ENCODE measurements at regions not wholly inside any gene's neighbourhood (a gene's known extent, or its start where the extent isn't known, plus 50 kb on each side); places are given as distances from the start of the nearest gene placed in this dataset.
"Not testable (repeated sequence)": the region's sequence is repeated elsewhere in the genome, so short reads cannot be mapped to it uniquely, and the experiment has no call there.

GRCh38 chr9:24881361-24881760 lies 335.7 kb upstream of the IZUMO3 start:
- ChIA-PET CTCF (no interaction called here), POLR2A (ENCODE audit: unreplicated experiment) (no interaction called here)
- Histone ChIP-seq H3K27me3 (ENCODE audit: low read length) (no peaks in the 10 kb centered on the region), H3K4me2 (ENCODE audit: low read length) (peak overlapping the region; percentile 19; the same call in 1 of the 2 replicates), H3F3A (ENCODE audit: low read length, unreplicated experiment) (no peaks in the 10 kb centered on the region), H3K79me2 (ENCODE audit: low read length) (no peaks in the 10 kb centered on the region), H3K4me1 (ENCODE audit: insufficient read depth, low read length) (no peaks in the 10 kb centered on the region; the same call in 1 of the 2 replicates), H3K36me3 (ENCODE audit: low read depth, low read length) (no peaks in the 10 kb centered on the region), H4K20me1 (ENCODE audit: low read length) (no peaks in the 10 kb centered on the region), H3K9ac (ENCODE audit: low read length) (no peak overlapping the region), H3K9me2 (replicated peaks; ENCODE audit: low read length) (no peaks in the 10 kb centered on the region), H3K27ac (ENCODE audit: low read length) (peak overlapping the region; percentile 70), H2AFZ (ENCODE audit: low read length) (no peak overlapping the region), H3K9me3 (ENCODE audit: low read length) (no peaks in the 10 kb centered on the region), H3K4me3 (ENCODE audit: low read length) (no peak overlapping the region)
- DNase-seq = peak; percentile 63
- TF ChIP-seq EZH2 (IDR thresholded peaks at IDR 0.05; ENCODE audit: low read length, unreplicated experiment) (no peak), EZH2phosphoT487 (IDR thresholded peaks at IDR 0.05; ENCODE audit: borderline replicate concordance, low read length) (no peak), CTCF (conservative IDR thresholded peaks at IDR 0.05; ENCODE audit: low read depth, low read length) (no peak)
- peak; percentile 81 for ATAC-seq
- no TSS peak for BruUV-seq (replicated peaks)
- intact Hi-C loops (cut with micrococcal nuclease) = no loop called here

GRCh38 chr9:24879591-24879990 lies 333.9 kb upstream of the IZUMO3 start:
- Histone ChIP-seq H3K4me2 (ENCODE audit: low read length) (no peak overlapping the region), H2AFZ (ENCODE audit: low read length) (no peak overlapping the region), H3K9me2 (replicated peaks; ENCODE audit: low read length) (no peaks in the 10 kb centered on the region), H3F3A (ENCODE audit: low read length, unreplicated experiment) (no peaks in the 10 kb centered on the region), H4K20me1 (ENCODE audit: low read length) (no peaks in the 10 kb centered on the region), H3K36me3 (ENCODE audit: low read depth, low read length) (no peaks in the 10 kb centered on the region), H3K27me3 (ENCODE audit: low read length) (no peaks in the 10 kb centered on the region), H3K27ac (ENCODE audit: low read length) (peak overlapping the region; percentile 70), H3K4me1 (ENCODE audit: insufficient read depth, low read length) (no peaks in the 10 kb centered on the region; the same call in 1 of the 2 replicates), H3K4me3 (ENCODE audit: low read length) (no peak overlapping the region), H3K79me2 (ENCODE audit: low read length) (no peaks in the 10 kb centered on the region), H3K9me3 (ENCODE audit: low read length) (no peaks in the 10 kb centered on the region), H3K9ac (ENCODE audit: low read length) (no peak overlapping the region)
- ChIA-PET POLR2A (ENCODE audit: unreplicated experiment) (no interaction called here), CTCF (no interaction called here)
- BruUV-seq (replicated peaks) = no TSS peak
- DNase-seq (peak; percentile 41), ATAC-seq (peak; percentile 63)
- no peak for TF ChIP-seq EZH2phosphoT487 (IDR thresholded peaks at IDR 0.05; ENCODE audit: borderline replicate concordance, low read length)
- TF ChIP-seq EZH2 (IDR thresholded peaks at IDR 0.05; ENCODE audit: low read length, unreplicated experiment) = no peak
- TF ChIP-seq CTCF (conservative IDR thresholded peaks at IDR 0.05; ENCODE audit: low read depth, low read length) = no peak
- intact Hi-C loops (cut with micrococcal nuclease) = loop anchor here (1.0 kb wide), 1 partner anchor 85 kb away; no protein-coding TSS in a partner anchor

GRCh38 chr9:24856601-24857000 lies 310.9 kb upstream of the IZUMO3 start:
- DNase-seq; H3F3A ChIP-seq (ENCODE audit: low read length, unreplicated experiment); H2AFZ ChIP-seq (ENCODE audit: low read length); intact Hi-C loops (cut with micrococcal nuclease); H3K9me2 ChIP-seq (replicated peaks; ENCODE audit: low read length); H3K27me3 ChIP-seq (ENCODE audit: low read length); H3K79me2 ChIP-seq (ENCODE audit: low read length); POLR2A ChIA-PET (ENCODE audit: unreplicated experiment); H3K4me3 ChIP-seq (ENCODE audit: low read length); BruUV-seq (replicated peaks); H3K36me3 ChIP-seq (ENCODE audit: low read depth, low read length); H3K4me2 ChIP-seq (ENCODE audit: low read length); H3K9me3 ChIP-seq (ENCODE audit: low read length); H3K4me1 ChIP-seq (ENCODE audit: insufficient read depth, low read length); H4K20me1 ChIP-seq (ENCODE audit: low read length); ATAC-seq; CTCF ChIA-PET; H3K27ac ChIP-seq (ENCODE audit: low read length); H3K9ac ChIP-seq (ENCODE audit: low read length): not testable (repeated sequence)

Data from PC-3 (cell line).